ENCODE measurements at regions not wholly inside any gene's neighbourhood (a gene's known extent, or its start where the extent isn't known, plus 50 kb on each side); places are given as distances from the start of the nearest gene placed in this dataset.
"Not testable (repeated sequence)": the region's sequence is repeated elsewhere in the genome, so short reads cannot be mapped to it uniquely, and the experiment has no call there.

- intact Hi-C loops (cut with DNase I) = not testable (repeated sequence)
Observed at GRCh38 chr1:121042882-121043281, 141.3 kb downstream of the FAM72B start.

DNA sequence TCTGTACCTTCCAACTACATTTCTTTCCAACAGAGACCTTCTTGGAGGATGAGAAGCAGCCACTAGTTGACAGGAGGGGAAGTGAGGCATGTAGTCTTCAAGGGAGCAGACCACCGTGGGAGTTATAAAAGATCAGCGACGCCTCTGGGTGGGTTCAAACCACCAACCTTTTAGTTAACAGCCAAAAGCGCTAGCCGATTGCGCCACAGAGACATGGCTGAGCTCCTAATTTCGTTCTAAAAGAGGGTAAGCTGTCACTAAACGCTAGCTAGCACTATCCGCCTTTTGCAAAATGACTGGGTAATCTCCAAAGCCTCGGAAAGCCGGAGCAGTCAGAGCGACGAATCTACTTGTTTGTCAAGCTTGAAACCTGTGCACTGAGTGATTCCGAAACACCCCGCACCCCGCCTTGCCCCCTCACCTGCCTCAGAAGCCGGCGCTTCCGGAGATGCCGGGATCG, 135.8 kb downstream of the FAM72B start:
- intact Hi-C loops (cut with DNase I) = not testable (repeated sequence)

More at GRCh38 chr1:121042882-121043281, 141.3 kb downstream of the FAM72B start:
- DNase-seq (ENCODE audit: low spot score) = not testable (repeated sequence)

DNA sequence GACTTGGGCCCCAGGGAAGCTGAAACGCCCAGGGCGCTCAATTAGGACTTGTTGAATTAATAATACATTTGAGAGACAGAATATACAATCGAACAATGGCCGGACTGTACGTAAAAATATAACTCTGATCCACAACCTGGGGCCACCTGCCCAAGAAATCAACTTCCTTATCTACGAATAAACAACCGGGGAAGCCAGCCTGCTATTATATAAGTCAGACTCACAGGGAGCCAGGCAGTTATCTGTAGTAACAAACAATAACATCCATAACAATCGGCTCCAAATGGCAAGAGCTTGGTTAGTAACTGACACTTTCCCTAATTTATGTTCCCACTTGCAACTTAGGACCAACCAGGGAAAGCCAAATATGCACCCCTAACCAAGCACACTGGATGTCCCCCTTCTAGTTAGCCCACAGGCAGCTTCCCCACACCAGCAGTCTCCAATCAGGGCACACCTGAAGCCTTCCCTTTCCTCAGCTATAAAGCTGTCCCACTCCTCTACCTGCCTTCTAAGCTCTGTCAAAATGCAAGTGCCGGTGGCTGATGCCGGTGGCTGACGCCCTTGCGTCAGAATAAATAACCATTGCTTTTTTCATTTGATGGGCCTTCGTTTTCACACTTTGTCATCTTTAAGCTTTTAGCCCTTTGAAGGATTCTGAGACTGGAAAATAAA, 135.2 kb downstream of the FAM72B start:
- DNase-seq (ENCODE audit: low spot score); intact Hi-C loops (cut with DNase I): not testable (repeated sequence)

More for the DNA sequence above, 135.8 kb downstream of the FAM72B start:
- not testable (repeated sequence) for DNase-seq (ENCODE audit: low spot score)

DNA sequence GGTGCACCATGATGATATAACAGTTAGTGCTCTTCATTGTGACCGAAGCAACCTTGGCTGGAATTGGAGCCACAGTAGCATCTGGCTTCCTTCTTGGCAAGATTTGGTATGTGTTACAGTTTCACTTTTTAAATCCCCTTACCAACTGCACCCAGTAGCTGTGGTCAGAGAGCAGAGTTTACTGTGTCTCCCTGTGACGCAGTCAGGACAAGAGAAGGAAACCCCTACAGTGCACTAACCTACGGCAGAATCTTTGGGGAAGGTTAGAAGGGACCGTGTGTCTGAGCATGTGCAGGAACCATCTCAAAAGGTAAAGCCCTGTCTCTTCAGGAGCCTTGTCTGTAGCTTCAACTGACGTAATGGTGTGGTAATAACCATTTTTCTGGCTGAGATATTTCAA, 134.0 kb downstream of the FAM72B start:
- DNase-seq (ENCODE audit: low spot score); intact Hi-C loops (cut with DNase I): not testable (repeated sequence)

DNA sequence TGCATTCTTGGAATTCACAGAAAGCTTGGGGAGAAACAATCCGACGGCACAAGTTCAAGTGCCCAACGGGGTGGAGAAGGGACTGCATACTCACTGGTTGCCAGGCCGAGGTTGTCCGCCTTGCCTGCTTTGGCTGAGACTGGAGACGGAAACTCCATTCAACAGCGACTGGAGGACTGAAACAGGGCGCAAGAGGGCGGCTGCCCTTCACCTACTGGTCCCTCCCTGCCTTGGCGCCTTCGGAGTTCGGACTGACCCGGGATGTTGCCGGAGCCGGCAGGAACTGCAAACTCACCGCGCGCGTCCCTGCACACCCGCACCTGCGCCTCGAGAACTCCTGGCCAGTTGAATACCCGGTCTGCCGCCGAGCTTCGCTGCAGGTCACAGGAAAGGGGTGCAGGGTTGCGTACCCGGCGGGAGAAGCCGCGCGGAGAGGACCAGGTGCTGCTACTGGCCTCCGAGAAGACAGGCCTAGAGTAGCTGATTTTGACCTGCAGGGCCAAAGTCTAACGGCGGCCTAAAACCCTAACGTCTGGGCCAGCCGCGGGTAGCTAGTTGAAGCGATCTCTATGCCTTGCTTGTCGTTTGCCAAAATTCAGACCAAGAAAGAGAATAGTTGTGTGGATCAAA, 132.9 kb downstream of the FAM72B start:
- intact Hi-C loops (cut with DNase I); DNase-seq (ENCODE audit: low spot score): not testable (repeated sequence)

GRCh38 chr1:121052081-121052660, 132.0 kb downstream of the FAM72B start:
- DNase-seq (ENCODE audit: low spot score); intact Hi-C loops (cut with DNase I): not testable (repeated sequence)

- intact Hi-C loops (cut with DNase I); DNase-seq (ENCODE audit: low spot score): not testable (repeated sequence)
Observed at GRCh38 chr1:121054928-121055327, 129.2 kb downstream of the FAM72B start.

DNA sequence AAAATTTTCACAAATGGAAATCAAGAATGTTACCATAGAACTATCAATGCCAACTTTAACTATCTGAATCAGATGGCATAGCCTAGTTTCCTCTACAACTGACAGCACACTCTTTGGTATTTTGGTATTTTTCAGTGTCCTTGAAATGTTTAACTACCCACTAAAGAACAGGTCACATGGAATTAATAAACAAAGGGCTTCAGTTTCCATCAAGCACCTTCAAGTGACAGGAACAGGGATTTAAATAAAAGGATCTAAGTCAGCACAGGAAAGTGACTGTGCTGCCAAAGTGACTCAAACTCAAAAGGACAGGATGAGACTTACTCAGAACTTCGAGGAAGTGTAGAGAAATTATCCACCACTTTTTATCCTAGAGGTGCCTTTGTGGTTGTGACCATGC, 117.2 kb downstream of the FAM72B start:
- DNase-seq (ENCODE audit: low spot score); intact Hi-C loops (cut with DNase I): not testable (repeated sequence)

GRCh38 chr1:121068738-121069499, 115.2 kb downstream of the FAM72B start:
- DNase-seq (ENCODE audit: low spot score); intact Hi-C loops (cut with DNase I): not testable (repeated sequence)

- intact Hi-C loops (cut with DNase I); DNase-seq (ENCODE audit: low spot score): not testable (repeated sequence)
Observed at GRCh38 chr1:121073852-121074251, 110.3 kb downstream of the FAM72B start.

DNA sequence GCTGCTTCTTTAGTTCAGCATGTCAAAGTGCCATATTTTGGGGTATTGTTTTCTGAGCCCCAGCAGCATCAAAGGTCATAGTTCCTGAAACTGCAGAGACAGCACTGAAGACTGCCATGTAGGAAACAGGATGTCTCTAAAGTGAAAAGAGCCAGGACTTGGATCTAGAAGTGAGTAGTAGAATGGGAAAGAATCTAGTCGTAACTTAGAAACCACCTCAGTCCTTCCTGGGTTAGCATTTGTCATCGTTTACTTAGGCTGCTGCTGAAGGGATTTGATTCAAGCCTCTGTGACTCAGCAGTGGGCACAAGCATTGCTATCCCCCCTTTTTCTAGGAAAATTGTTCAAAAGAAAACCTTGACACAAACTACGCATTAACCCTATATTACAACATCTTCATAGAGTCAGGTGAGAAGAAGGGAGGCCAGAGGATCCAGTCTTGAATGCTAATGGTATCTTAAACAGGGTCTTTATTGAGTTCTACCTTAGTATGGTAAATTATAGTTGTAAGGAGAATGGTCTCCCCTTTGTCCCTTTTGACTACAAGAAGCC, 108.8 kb downstream of the FAM72B start:
- DNase-seq (ENCODE audit: low spot score); intact Hi-C loops (cut with DNase I): not testable (repeated sequence)

GRCh38 chr1:121076674-121077073, 107.5 kb downstream of the FAM72B start:
- DNase-seq (ENCODE audit: low spot score); intact Hi-C loops (cut with DNase I): not testable (repeated sequence)

GRCh38 chr1:121079655-121080054, 104.5 kb downstream of the FAM72B start:
- intact Hi-C loops (cut with DNase I) = not testable (repeated sequence)

GRCh38 chr1:121080197-121080903, 103.8 kb downstream of the FAM72B start:
- DNase-seq (ENCODE audit: low spot score); intact Hi-C loops (cut with DNase I): not testable (repeated sequence)

More at GRCh38 chr1:121079655-121080054, 104.5 kb downstream of the FAM72B start:
- DNase-seq (ENCODE audit: low spot score) = not testable (repeated sequence)

DNA sequence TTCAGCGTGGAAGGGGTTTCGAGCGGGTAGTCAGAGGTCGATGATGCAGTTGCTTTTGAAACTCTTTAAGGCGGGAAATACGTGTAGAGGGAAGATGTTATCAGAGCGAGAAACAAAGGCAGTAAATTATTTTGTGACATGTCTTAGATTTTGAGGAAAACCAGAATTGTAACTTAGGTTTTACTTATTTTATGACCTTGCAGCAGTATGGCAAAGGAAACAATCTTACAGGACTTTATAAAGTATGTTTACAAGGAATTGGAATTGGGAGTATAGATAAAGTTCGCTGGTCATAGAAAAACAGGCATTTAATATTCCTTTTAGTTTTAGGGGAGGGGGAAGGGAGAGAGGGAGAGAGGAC, 103.3 kb downstream of the FAM72B start:
- intact Hi-C loops (cut with DNase I); DNase-seq (ENCODE audit: low spot score): not testable (repeated sequence)

DNA sequence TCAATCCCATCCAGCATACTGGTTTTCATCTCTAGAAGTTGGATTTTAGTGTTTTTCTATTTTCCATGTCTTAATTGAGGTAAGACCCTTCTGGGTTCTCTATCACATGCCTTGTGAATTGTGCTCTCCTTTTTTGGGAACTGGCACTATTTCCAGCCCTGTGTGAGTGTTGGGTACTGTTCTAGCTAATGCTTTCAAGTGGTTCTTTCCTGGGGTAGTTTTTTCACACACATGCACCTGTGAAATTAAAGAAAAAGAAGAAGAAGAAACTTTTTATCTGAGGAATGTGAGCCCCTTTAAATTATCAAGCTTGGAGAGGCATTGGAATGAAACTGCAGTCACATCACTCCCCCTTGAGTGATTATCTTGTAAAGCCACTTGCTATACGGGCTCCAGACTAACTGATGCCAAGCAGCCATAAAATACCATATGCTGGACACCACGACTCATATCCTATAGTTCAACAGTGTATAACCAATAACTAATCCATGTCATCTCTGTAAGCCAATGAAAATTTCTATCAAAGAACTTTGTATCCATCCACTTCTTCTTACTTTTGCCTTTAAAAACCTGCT, 102.4 kb downstream of the FAM72B start:
- DNase-seq (ENCODE audit: low spot score); intact Hi-C loops (cut with DNase I): not testable (repeated sequence)

GRCh38 chr1:121082995-121083394, 101.1 kb downstream of the FAM72B start:
- intact Hi-C loops (cut with DNase I); DNase-seq (ENCODE audit: low spot score): not testable (repeated sequence)

- DNase-seq (ENCODE audit: low spot score); intact Hi-C loops (cut with DNase I): not testable (repeated sequence)
Observed at GRCh38 chr1:121086249-121086648, 97.9 kb downstream of the FAM72B start.
